GM23248 (cell line): ENCODE measurements at regions not wholly inside any gene's neighbourhood (a gene's known extent, or its start where the extent isn't known, plus 50 kb on each side); places are given as distances from the start of the nearest gene placed in this dataset.

Experiments
- DNase-seq: peaks from one replicate; pipeline ENCODE4 v3.0.0-alpha.2; 2015
- H2AFZ ChIP-seq: fragments of 200-600 bp; sonication (generic); 2 replicates; pipeline ENCODE4 v1.6.1; 2016; ENCODE audit warnings: antibody characterized with exemption
- H3F3A ChIP-seq: fragments of 200-600 bp; sonication (generic); 2 replicates; pipeline ENCODE4 v1.6.1; 2016; ENCODE audit warnings: mild to moderate bottlenecking, antibody characterized with exemption, mixed run types; ENCODE audit not compliant: insufficient read depth
- H3K27ac ChIP-seq: fragments of 200-600 bp; sonication (generic); 2 replicates; pipeline ENCODE4 v1.5.1; 2016; ENCODE audit warnings: mild to moderate bottlenecking
- H3K27me3 ChIP-seq: fragments of 200-600 bp; sonication (generic); replicated peaks from 2 replicates; pipeline ENCODE4 v1.6.1; 2016; ENCODE audit warnings: mild to moderate bottlenecking; ENCODE audit not compliant: insufficient read depth
- H3K36me3 ChIP-seq: fragments of 200-600 bp; sonication (generic); 2 replicates; pipeline ENCODE4 v1.6.1; 2016; ENCODE audit warnings: low read depth, mild to moderate bottlenecking
- H3K4me1 ChIP-seq: fragments of 200-600 bp; sonication (generic); 2 replicates; pipeline ENCODE4 v1.6.1; 2016; ENCODE audit warnings: mild to moderate bottlenecking; ENCODE audit not compliant: insufficient read depth
- H3K4me2 ChIP-seq: fragments of 200-600 bp; sonication (generic); one replicate; pipeline ENCODE4 v1.6.1; 2016; ENCODE audit warnings: mild to moderate bottlenecking; ENCODE audit not compliant: unreplicated experiment
- H3K4me3 ChIP-seq: fragments of 200-600 bp; sonication (generic); 2 replicates; pipeline ENCODE4 v1.5.1; 2016; ENCODE audit warnings: mild to moderate bottlenecking
- H3K79me2 ChIP-seq: fragments of 200-600 bp; sonication (generic); 2 replicates; pipeline ENCODE4 v1.6.1; 2016; ENCODE audit warnings: mild to moderate bottlenecking; ENCODE audit not compliant: insufficient read depth
- H3K9ac ChIP-seq: fragments of 200-600 bp; sonication (generic); 2 replicates; pipeline ENCODE4 v1.6.1; 2016; ENCODE audit warnings: mild to moderate bottlenecking
- H3K9me2 ChIP-seq: fragments of 200-600 bp; sonication (generic); 2 replicates; pipeline ENCODE4 v1.6.1; 2016; ENCODE audit warnings: mixed run types, mild to moderate bottlenecking, moderate library complexity; ENCODE audit not compliant: insufficient read depth
- H3K9me3 ChIP-seq: fragments of 200-600 bp; sonication (generic); one replicate; pipeline ENCODE4 v1.6.1; 2017; ENCODE audit warnings: low read depth
- H4K20me1 ChIP-seq: fragments of 200-600 bp; sonication (generic); 2 replicates; pipeline ENCODE4 v1.6.0; 2016; ENCODE audit not compliant: insufficient read depth
- EZH2 ChIP-seq: fragments of 200-600 bp; sonication (generic); IDR thresholded peaks from 2 replicates; pipeline ENCODE4 v1.6.1; 2018; ENCODE audit warnings: antibody characterized with exemption, mild to moderate bottlenecking; ENCODE audit not compliant: insufficient read depth, poor library complexity, severe bottlenecking
- EZH2phosphoT487 ChIP-seq: fragments of 200-600 bp; sonication (generic); IDR thresholded peaks from 2 replicates; pipeline ENCODE4 v1.6.1; 2018; ENCODE audit warnings: antibody characterized with exemption, moderate library complexity, mild to moderate bottlenecking, low read depth; ENCODE audit not compliant: insufficient read depth
- WGBS, 2 experiments: methylation state at CpG; one replicate each; pipeline ENCODE4 v1.1.6; 2015 to 2017; ENCODE audit warnings: low lambda C conversion rate in 2 of 2, low coverage in 1 of 2; ENCODE audit errors: missing lambda C conversion rate in 2 of 2; 5-methylcytosine and 5-hydroxymethylcytosine counted together
- in situ Hi-C: fragments of 300-500 bp; cut with MboI; formaldehyde crosslinking; loops from 2 replicates; pipeline ENCODE4 v1.15.0; 2020

GRCh38 chr3:21826416-21826815 lies 75.4 kb upstream of the ZNF385D start:
- Histone ChIP-seq H3K9me3 (no peaks in the 10 kb centered on the region), H2AFZ (peak overlapping the region; percentile 59; the same call in 1 of the 2 replicates), H3K79me2 (no peaks in the 10 kb centered on the region), H4K20me1 (no peaks in the 10 kb centered on the region), H3F3A (peaks cover 9% of the 10 kb centered on the region), H3K4me2 (no peak overlapping the region), H3K4me1 (peaks cover 14% of the 10 kb centered on the region), H3K9ac (no peak overlapping the region), H3K27me3 (no peaks in the 10 kb centered on the region), H3K9me2 (no peaks in the 10 kb centered on the region), H3K36me3 (no peaks in the 10 kb centered on the region), H3K4me3 (no peak overlapping the region), H3K27ac (no peak overlapping the region)
- no peak for DNase-seq
- WGBS, 2 experiments = 15 to 17% methylated on average over 1 of the region's 1 CpG
- in situ Hi-C loops = no loop called here
- TF ChIP-seq EZH2 (no peak), EZH2phosphoT487 (no peak)

GRCh38 chr3:21830541-21830940 lies 79.5 kb upstream of the ZNF385D start:
- no peak overlapping the region for H3K27ac ChIP-seq
- peaks cover 9% of the 10 kb centered on the region for H3F3A ChIP-seq
- no peaks in the 10 kb centered on the region for H3K36me3 ChIP-seq
- H4K20me1 ChIP-seq = no peaks in the 10 kb centered on the region
- no peaks in the 10 kb centered on the region for H3K9me2 ChIP-seq
- H3K4me2 ChIP-seq = no peak overlapping the region
- H2AFZ ChIP-seq = no peak overlapping the region
- H3K9me3 ChIP-seq = no peaks in the 10 kb centered on the region
- no peak overlapping the region for H3K9ac ChIP-seq
- 83 to 89% methylated on average over 2 of the region's 2 CpGs for WGBS, 2 experiments
- H3K27me3 ChIP-seq = no peaks in the 10 kb centered on the region
- in situ Hi-C loops = no loop called here
- peaks cover 22% of the 10 kb centered on the region for H3K4me1 ChIP-seq
- H3K4me3 ChIP-seq = no peak overlapping the region
- TF ChIP-seq EZH2phosphoT487 = no peak
- TF ChIP-seq EZH2 = no peak
- H3K79me2 ChIP-seq = no peaks in the 10 kb centered on the region
- DNase-seq = no peak

- Histone ChIP-seq H3K9ac (0 out of 2 replicates have a peak overlapping the region, but pooled peaks have one; percentile 0), H3K4me1 (peaks cover 31% of the 10 kb centered on the region), H3K9me3 (no peaks in the 10 kb centered on the region), H3K36me3 (no peaks in the 10 kb centered on the region), H3K79me2 (no peaks in the 10 kb centered on the region), H3F3A (peaks cover 22% of the 10 kb centered on the region), H3K27me3 (no peaks in the 10 kb centered on the region), H3K4me3 (no peak overlapping the region), H3K27ac (peak overlapping the region; percentile 26), H2AFZ (peak overlapping the region; percentile 20), H3K9me2 (no peaks in the 10 kb centered on the region; the same call in 1 of the 2 replicates), H3K4me2 (peak overlapping the region; percentile 43), H4K20me1 (no peaks in the 10 kb centered on the region)
- DNase-seq = peak; percentile 76
- in situ Hi-C loops = no loop called here
- TF ChIP-seq EZH2phosphoT487 (no peak), EZH2 (no peak)
- WGBS, 2 experiments = 5 to 10% methylated on average over 2 of the region's 2 CpGs
Measured at GRCh38 chr3:21835264-21835663, 84.3 kb upstream of the ZNF385D start.

- Histone ChIP-seq H3K36me3 (no peaks in the 10 kb centered on the region), H3K27me3 (no peaks in the 10 kb centered on the region), H3F3A (peaks cover 26% of the 10 kb centered on the region), H3K4me2 (no peak overlapping the region), H4K20me1 (no peaks in the 10 kb centered on the region), H3K27ac (no peak overlapping the region), H3K9ac (no peak overlapping the region), H3K79me2 (no peaks in the 10 kb centered on the region), H3K4me1 (peaks cover 31% of the 10 kb centered on the region), H3K4me3 (no peak overlapping the region), H2AFZ (no peak overlapping the region), H3K9me3 (no peaks in the 10 kb centered on the region), H3K9me2 (no peaks in the 10 kb centered on the region; the same call in 1 of the 2 replicates)
- 82% methylated on average over 4 of the region's 4 CpGs for WGBS, 2 experiments
- no peak for DNase-seq
- in situ Hi-C loops = no loop called here
- TF ChIP-seq EZH2 (no peak), EZH2phosphoT487 (no peak)
Measured at GRCh38 chr3:21836227-21836626, 85.2 kb upstream of the ZNF385D start.
